A549 (cell line): ENCODE measurements at regions not wholly inside any gene's neighbourhood (a gene's known extent, or its start where the extent isn't known, plus 50 kb on each side); places are given as distances from the start of the nearest gene placed in this dataset.

ENCODE experiments used
- ATAC-seq, 2 experiments: fragments of 200-7000 bp in 1 of 2; fragments of >200 bp in 1 of 2; cut with Nextera tagmentation in 1 of 2; cut with Tn5 transposase in 1 of 2; 3 replicates each; pipeline versions ENCODE4 v1.8.0 to v1.9.1; 2018 to 2020; ENCODE audit warnings: mild to moderate bottlenecking in 1 of 2, moderate library complexity in 1 of 2
- CTCF ChIA-PET: fragments of 300-600 bp; sonication (Branson Sonifier 250); formaldehyde crosslinking; extraction: SDS; loops from one replicate; lab custom pipeline; 2021; ENCODE audit warnings: antibody characterized with exemption, inconsistent platforms; lab: Yijun Ruan, JAX
- POLR2A ChIA-PET: fragments of 350-600 bp; formaldehyde crosslinking; extraction: SDS; loops from one replicate; lab custom pipeline; 2021; ENCODE audit warnings: antibody characterized with exemption, inconsistent platforms; lab: Yijun Ruan, JAX
- DNase-seq, 2 experiments: peaks; one replicate each; pipeline versions ENCODE4 v3.0.0 to v3.0.0-alpha.2; 2011 to 2016; ENCODE audit warnings: low read depth in 1 of 2, low spot score in 1 of 2
- FAIRE-seq: peaks from 2 replicates; lab custom pipeline; 2011; peaks lifted over from hg19 to GRCh38; lab: Jason Lieb, UNC
- H3K27ac ChIP-seq, 2 experiments: fragments of >200 bp; sonication (Bioruptor Twin); formaldehyde crosslinking; 3 replicates each; pipeline ENCODE4 v1.5.1; 2016 to 2017
- H3K4me1 ChIP-seq: fragments of >200 bp; sonication (Bioruptor Twin); formaldehyde crosslinking; 3 replicates; pipeline ENCODE4 v1.6.1; 2016
- H3K4me2 ChIP-seq: fragments of >200 bp; sonication (Bioruptor Twin); formaldehyde crosslinking; 3 replicates; pipeline ENCODE4 v1.6.1; 2016
- H3K4me3 ChIP-seq: fragments of >200 bp; sonication (Bioruptor Twin); formaldehyde crosslinking; 3 replicates; pipeline ENCODE4 v1.5.1; 2016
- H3K9me3 ChIP-seq: fragments of >200 bp; sonication (Bioruptor Twin); formaldehyde crosslinking; 3 replicates; pipeline ENCODE4 v1.6.1; 2016
- ATOH8 ChIP-seq: fragments of 250-450 bp; sonication (Bioruptor Pico); IDR thresholded peaks from 2 replicates; pipeline ENCODE4 v1.5.0; 2020; ENCODE audit warnings: low read depth, mild to moderate bottlenecking, moderate library complexity
- BHLHE40 ChIP-seq: IDR thresholded peaks from 2 replicates; pipeline ENCODE4 v1.6.1; 2012; ENCODE audit warnings: low read depth, low read length, inconsistent platforms
- CBX2 ChIP-seq: fragments of 200-600 bp; sonication (generic); IDR thresholded peaks from 2 replicates; pipeline ENCODE4 v1.6.1; 2016; ENCODE audit warnings: low read depth, mild to moderate bottlenecking, borderline replicate concordance
- CHD4 ChIP-seq: fragments of 200-600 bp; sonication (generic); IDR thresholded peaks from 2 replicates; pipeline ENCODE4 v1.6.1; 2016; ENCODE audit warnings: antibody characterized with exemption, mild to moderate bottlenecking, borderline replicate concordance
- ELK1 ChIP-seq: fragments of 150-350 bp; IDR thresholded peaks from 2 replicates; pipeline ENCODE4 v1.6.1; 2014; ENCODE audit warnings: low read depth, mild to moderate bottlenecking, low read length
- EP300 ChIP-seq, 2 experiments: fragments of >200 bp; sonication (Bioruptor Twin); formaldehyde crosslinking; IDR thresholded peaks; 2 replicates in 1 of 2; 3 replicates in 1 of 2; pipeline ENCODE4 v1.6.1; 2016 to 2017
- HMGXB4 ChIP-seq: fragments of 250-450 bp; sonication (Bioruptor Pico); IDR thresholded peaks from 2 replicates; pipeline ENCODE4 v1.5.0; 2021; ENCODE audit warnings: mild to moderate bottlenecking, moderate library complexity, borderline replicate concordance
- HOXB5 ChIP-seq: fragments of 250-450 bp; sonication (Bioruptor Pico); IDR thresholded peaks from 2 replicates; pipeline ENCODE4 v1.5.0; 2020; ENCODE audit warnings: mild to moderate bottlenecking, moderate library complexity
- JUNB ChIP-seq: fragments of >200 bp; sonication (Bioruptor Twin); formaldehyde crosslinking; IDR thresholded peaks from 2 replicates; pipeline ENCODE4 v1.6.1; 2016
- KDM1A ChIP-seq: fragments of 200-600 bp; sonication (generic); IDR thresholded peaks from 2 replicates; pipeline ENCODE4 v1.6.1; 2016; ENCODE audit warnings: low read depth, mild to moderate bottlenecking
- MAX ChIP-seq: IDR thresholded peaks from 2 replicates; pipeline ENCODE4 v1.6.1; 2012
- MAZ ChIP-seq: fragments of 150-350 bp; IDR thresholded peaks from 2 replicates; pipeline ENCODE4 v1.6.1; 2014; ENCODE audit warnings: antibody characterized with exemption, low read depth, low read length, borderline replicate concordance
- POLR2AphosphoS2 ChIP-seq: conservative IDR thresholded peaks from 2 replicates; pipeline ENCODE4 v1.6.1; 2012; ENCODE audit warnings: low read length, improper control_type of control experiment, inconsistent platforms
- RARB ChIP-seq: fragments of 250-450 bp; sonication (Bioruptor Pico); IDR thresholded peaks from 2 replicates; pipeline ENCODE4 v1.8.0; 2021; ENCODE audit warnings: mild to moderate bottlenecking, moderate library complexity
- TP53 ChIP-seq: fragments of 250-450 bp; sonication (Bioruptor Pico); IDR thresholded peaks from 2 replicates; pipeline ENCODE4 v1.5.0; 2021; ENCODE audit warnings: mild to moderate bottlenecking, moderate library complexity
- USF2 ChIP-seq: fragments of 450-650 bp; IDR thresholded peaks from 2 replicates; pipeline ENCODE4 v1.6.1; 2014; ENCODE audit warnings: antibody characterized with exemption
- ZC3H11A ChIP-seq: fragments of 450-650 bp; IDR thresholded peaks from 2 replicates; pipeline ENCODE4 v1.6.1; 2014; ENCODE audit warnings: antibody characterized with exemption, mild to moderate bottlenecking
- ZNF302 ChIP-seq: fragments of 250-450 bp; sonication (Bioruptor Pico); IDR thresholded peaks from 2 replicates; pipeline ENCODE4 v1.9.0; 2021; ENCODE audit warnings: inconsistent platforms, mild to moderate bottlenecking, moderate library complexity
- ZSCAN20 ChIP-seq: fragments of 250-450 bp; sonication (Bioruptor Pico); IDR thresholded peaks from 2 replicates; pipeline ENCODE4 v1.8.0; 2022; ENCODE audit warnings: mild to moderate bottlenecking, moderate library complexity
- WGBS: methylation state at CpG from one replicate; pipeline ENCODE4 v1.1.6; 2017; ENCODE audit errors: missing lambda C conversion rate; 5-methylcytosine and 5-hydroxymethylcytosine counted together

- no peak for TF ChIP-seq RARB (CRISPR knock-in tag)
- no peak for TF ChIP-seq EP300 (IDR thresholded peaks at IDR 0.05)
- TF ChIP-seq CBX2, result no peak
- no peak for TF ChIP-seq HMGXB4 (CRISPR knock-in tag)
- no peak for TF ChIP-seq USF2
- no peak for TF ChIP-seq CHD4
- no peak for TF ChIP-seq ZSCAN20
- TF ChIP-seq KDM1A, result no peak
- TF ChIP-seq ZNF302 (CRISPR knock-in tag), result no peak
- TF ChIP-seq ZC3H11A, result no peak
- no peak for TF ChIP-seq ELK1
- WGBS, result 57% methylated on average over 3 of the region's 3 CpGs
- Histone ChIP-seq H3K4me1 (no peaks in the 10 kb centered on the region), H3K9me3 (no peaks in the 10 kb centered on the region), H3K4me2 (no peak overlapping the region), H3K4me3 (no peak overlapping the region), H3K27ac (no peak overlapping the region)
- ChIA-PET POLR2A (no interaction called here), CTCF (no interaction called here)
- DNase-seq (no peak), ATAC-seq (no peak), FAIRE-seq (no peak)
Observed at GRCh38 chr13:79906345-79906744, 425.4 kb downstream of the NDFIP2 start.

GRCh38 chr13:79905018-79905417 is 424.1 kb downstream of the NDFIP2 start:
- H3K9me3 ChIP-seq, result no peaks in the 10 kb centered on the region
- H3K27ac ChIP-seq, result no peak overlapping the region
- no peak overlapping the region for H3K4me2 ChIP-seq
- no peak for DNase-seq
- FAIRE-seq, result no peak
- TF ChIP-seq ATOH8 (CRISPR knock-in tag), result no peak
- no peak for TF ChIP-seq ELK1
- TF ChIP-seq HOXB5, result no peak
- no peak for TF ChIP-seq JUNB
- TF ChIP-seq MAX, result no peak
- TF ChIP-seq TP53 (CRISPR knock-in tag), result no peak
- no peak for TF ChIP-seq MAZ
- TF ChIP-seq BHLHE40, result no peak
- TF ChIP-seq POLR2AphosphoS2, result no peak
- no peak overlapping the region for H3K4me3 ChIP-seq
- no peak for ATAC-seq
- WGBS, result 48% methylated on average over 2 of the region's 2 CpGs
- ChIA-PET CTCF (interaction anchor here (0.6 kb wide), 1 partner anchor 39 kb away, joined by 3 read pairs; no protein-coding TSS in a partner anchor), POLR2A (no interaction called here)
- H3K4me1 ChIP-seq, result no peaks in the 10 kb centered on the region
